ENCODE measurements at regions not wholly inside any gene's neighbourhood (a gene's known extent, or its start where the extent isn't known, plus 50 kb on each side); places are given as distances from the start of the nearest gene placed in this dataset.

GRCh38 chr12:91387461-91388134, 205.0 kb upstream of the DCN start:
- 68 to 91% methylated on average over 1 to 2 of the region's 2 CpGs for WGBS, 2 donors (ENCODE audit: low coverage in 1 of 2)
- in situ Hi-C loops (cut with MboI; ENCODE audit: low pct_ligation_motif_present in 1 of 4, low pct_unique_long_range_greater_than_20kb in 1 of 4, low sequenced_read_pairs in 3 of 4) (loop anchor here (5.0 to 25.0 kb wide), 6 partner anchors 425 to 1257 kb away; partner anchors contain the start of gene BTG1 (in 3 of the 4)), intact Hi-C loops (cut with DNase I; ENCODE audit: low total_unique reads) (no loop called here)
- Histone ChIP-seq H3K27ac (no peak overlapping the region), H3K4me3 (no peak overlapping the region), H3K36me3 (no peaks in the 10 kb centered on the region), H3K27me3 (no peaks in the 10 kb centered on the region), H3K9me3 (peaks cover 0 to 4% of the 10 kb centered on the region in 2 donors), H3K4me1 (peaks cover 0 to 12% (median 0%) of the 10 kb centered on the region in 4 donors)
- DNase-seq: no peak
- TF ChIP-seq POLR2A (IDR thresholded peaks at IDR 0.05): no peak
- TF ChIP-seq EP300 (IDR thresholded peaks at IDR 0.05; ENCODE audit: low read depth): no peak
- TF ChIP-seq CTCF (IDR thresholded peaks at IDR 0.05): no peak
- no peak for TF ChIP-seq POLR2AphosphoS5 (IDR thresholded peaks at IDR 0.05)

DNA sequence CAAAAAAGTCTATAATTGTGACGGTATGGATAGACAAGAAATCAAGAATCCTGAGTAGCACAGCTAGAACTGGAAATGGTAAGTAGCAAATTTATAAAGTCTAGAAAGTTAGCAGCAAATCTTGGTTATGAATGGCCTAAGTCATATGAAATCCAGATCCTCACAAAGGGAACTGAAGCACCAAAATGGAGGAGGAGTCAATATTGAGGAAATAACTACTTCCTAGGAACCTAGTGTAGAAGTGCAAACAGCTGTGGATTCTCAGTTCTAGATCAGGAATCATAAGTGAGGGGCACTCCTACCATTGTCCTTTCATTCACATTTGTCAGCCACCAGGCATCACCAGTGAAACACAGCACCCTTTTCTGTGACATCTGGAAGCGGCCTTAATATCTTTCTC, 202.2 kb upstream of the DCN start:
- Histone ChIP-seq H3K27me3 (no peaks in the 10 kb centered on the region), H3K4me3 (no peak overlapping the region), H3K27ac (no peak overlapping the region), H3K36me3 (no peaks in the 10 kb centered on the region), H3K4me1 (peaks cover 0 to 33% (median 1%) of the 10 kb centered on the region in 4 donors), H3K9me3 (no peaks in the 10 kb centered on the region)
- no peak for DNase-seq
- intact Hi-C loops (cut with DNase I; ENCODE audit: low total_unique reads): loop anchor here (5.0 kb wide), 1 partner anchor 1187 kb away; no protein-coding TSS in a partner anchor
- TF ChIP-seq POLR2A (IDR thresholded peaks at IDR 0.05) (no peak), POLR2AphosphoS5 (IDR thresholded peaks at IDR 0.05) (no peak), CTCF (IDR thresholded peaks at IDR 0.05) (no peak), EP300 (IDR thresholded peaks at IDR 0.05; ENCODE audit: low read depth) (no peak)
- WGBS, 2 donors (ENCODE audit: low coverage in 1 of 2): 94 to 95% methylated on average over 2 of the region's 2 CpGs
- in situ Hi-C loops (cut with MboI; ENCODE audit: low pct_ligation_motif_present in 1 of 4, low pct_unique_long_range_greater_than_20kb in 1 of 4, low sequenced_read_pairs in 3 of 4): loop anchor here (5.0 to 25.0 kb wide), 6 partner anchors 427 to 1260 kb away; partner anchors contain the start of gene BTG1 (in 3 of the 4)

- Histone ChIP-seq H3K4me3 (no peak overlapping the region), H3K36me3 (no peaks in the 10 kb centered on the region), H3K27me3 (no peaks in the 10 kb centered on the region), H3K27ac (no peak overlapping the region), H3K4me1 (peaks cover 0 to 33% (median 1%) of the 10 kb centered on the region in 4 donors), H3K9me3 (no peaks in the 10 kb centered on the region)
- WGBS, 2 donors (ENCODE audit: low coverage in 1 of 2): 80 to 100% methylated on average over 1 of the region's 1 CpG
- intact Hi-C loops (cut with DNase I; ENCODE audit: low total_unique reads): loop anchor here (5.0 kb wide), 1 partner anchor 1188 kb away; no protein-coding TSS in a partner anchor
- in situ Hi-C loops (cut with MboI; ENCODE audit: low pct_ligation_motif_present in 1 of 4, low pct_unique_long_range_greater_than_20kb in 1 of 4, low sequenced_read_pairs in 3 of 4): loop anchor here (10.0 to 25.0 kb wide), 5 partner anchors 428 to 1260 kb away; partner anchors contain the start of gene BTG1 (in 3 of the 4)
- TF ChIP-seq POLR2AphosphoS5 (IDR thresholded peaks at IDR 0.05) (no peak), CTCF (IDR thresholded peaks at IDR 0.05) (no peak), POLR2A (IDR thresholded peaks at IDR 0.05) (no peak), EP300 (IDR thresholded peaks at IDR 0.05; ENCODE audit: low read depth) (no peak)
- no peak for DNase-seq
Measured at GRCh38 chr12:91384366-91384765, 201.7 kb upstream of the DCN start.

GRCh38 chr12:91383099-91383498, 200.5 kb upstream of the DCN start:
- no peaks in the 10 kb centered on the region for H3K27me3 ChIP-seq
- H3K36me3 ChIP-seq: no peaks in the 10 kb centered on the region
- no peak overlapping the region for H3K4me3 ChIP-seq
- WGBS, 2 donors (ENCODE audit: low coverage in 1 of 2): 58 to 67% methylated on average over 3 of the region's 3 CpGs
- peaks cover 0 to 27% (median 1%) of the 10 kb centered on the region in 4 donors for H3K4me1 ChIP-seq
- no peak for TF ChIP-seq POLR2A (IDR thresholded peaks at IDR 0.05)
- no peak for TF ChIP-seq POLR2AphosphoS5 (IDR thresholded peaks at IDR 0.05)
- no peak for TF ChIP-seq CTCF (IDR thresholded peaks at IDR 0.05)
- no peak for TF ChIP-seq EP300 (IDR thresholded peaks at IDR 0.05; ENCODE audit: low read depth)
- no peak overlapping the region for H3K27ac ChIP-seq
- intact Hi-C loops (cut with DNase I; ENCODE audit: low total_unique reads) (loop anchor here (5.0 kb wide), 1 partner anchor 1189 kb away; no protein-coding TSS in a partner anchor), in situ Hi-C loops (cut with MboI; ENCODE audit: low pct_ligation_motif_present in 1 of 4, low pct_unique_long_range_greater_than_20kb in 1 of 4, low sequenced_read_pairs in 3 of 4) (loop anchor here (10.0 to 25.0 kb wide), 5 partner anchors 429 to 1262 kb away; partner anchors contain the start of gene BTG1 (in 3 of the 4))
- no peaks in the 10 kb centered on the region for H3K9me3 ChIP-seq
- no peak for DNase-seq
